ENCODE measurements at regions not wholly inside any gene's neighbourhood (a gene's known extent, or its start where the extent isn't known, plus 50 kb on each side); places are given as distances from the start of the nearest gene placed in this dataset.

- intact Hi-C loops (cut with micrococcal nuclease): no loop called here
- WGBS (ENCODE audit: insufficient coverage): no CpG with 5 or more reads among the region's 1 CpG
- POLR2A ChIA-PET: no interaction called here
- Mint-ChIP-seq H3K4me3 (no peak overlapping the region), H3K4me1 (no peaks in the 10 kb centered on the region), H3K9me3 (ENCODE audit: insufficient read depth) (no peaks in the 10 kb centered on the region), H3K27me3 (no peaks in the 10 kb centered on the region), H3K27ac (no peak overlapping the region)
- no peak for ATAC-seq (ENCODE audit: low read depth)
- H3K4me1 ChIP-seq (ENCODE audit: control insufficient read depth in 2 of 2, insufficient read depth in 2 of 2, low read length in 2 of 2): no peaks in the 10 kb centered on the region
- H3K9me3 ChIP-seq (ENCODE audit: control extremely low read depth in 1 of 3, control insufficient read depth in 2 of 3, insufficient read depth in 1 of 3, low read length in 2 of 3): no peaks in the 10 kb centered on the region
- TF ChIP-seq CTCF (IDR thresholded peaks at IDR 0.05) (no peak), EZH2 (IDR thresholded peaks at IDR 0.05; ENCODE audit: borderline replicate concordance, insufficient read depth, low read depth, low read length, poor library complexity, severe bottlenecking) (no peak)
- H2AFZ ChIP-seq (ENCODE audit: insufficient read depth, low read depth, low read length, poor library complexity, severe bottlenecking): no peak overlapping the region
- H3K4me3 ChIP-seq (ENCODE audit: control extremely low read depth in 1 of 5, extremely low read depth in 1 of 5, insufficient read depth in 1 of 5, low read depth in 2 of 5, low read length in 4 of 5): no peak overlapping the region
- H3K9ac ChIP-seq (ENCODE audit: low read length): no peak overlapping the region
- no peaks in the 10 kb centered on the region for H3K79me2 ChIP-seq (ENCODE audit: control insufficient read depth, insufficient read depth, low read length)
- DNase-seq: no peak
- no peaks in the 10 kb centered on the region for H3K36me3 ChIP-seq (replicated peaks in 1 of 2; ENCODE audit: control extremely low read depth in 1 of 2, control insufficient read depth in 1 of 2, extremely low read depth in 1 of 2, insufficient read depth in 2 of 2, low read length in 1 of 2)
- H4K20me1 ChIP-seq (ENCODE audit: control insufficient read depth, insufficient read depth, low read length, poor library complexity, severe bottlenecking): no peaks in the 10 kb centered on the region
- no peak overlapping the region for H3K4me2 ChIP-seq (replicated peaks; ENCODE audit: low read depth, low read length, poor library complexity, severe bottlenecking)
- no peaks in the 10 kb centered on the region for H3K27me3 ChIP-seq (replicated peaks in 1 of 4; ENCODE audit: control extremely low read depth in 1 of 4, control insufficient read depth in 3 of 4, insufficient read depth in 4 of 4, low read length in 3 of 4)
- H3K27ac ChIP-seq (ENCODE audit: low read length in 2 of 2): no peak overlapping the region
- CTCF ChIA-PET: no interaction called here
Observed at GRCh38 chr1:106754957-106755356, 301.5 kb upstream of the PRMT6 start.

GRCh38 chr1:106755682-106756406, 300.6 kb upstream of the PRMT6 start:
- Histone ChIP-seq H2AFZ (ENCODE audit: insufficient read depth, low read depth, low read length, poor library complexity, severe bottlenecking) (no peak overlapping the region), H3K9ac (ENCODE audit: low read length) (no peak overlapping the region), H3K9me3 (ENCODE audit: control extremely low read depth in 1 of 3, control insufficient read depth in 2 of 3, insufficient read depth in 1 of 3, low read length in 2 of 3) (no peaks in the 10 kb centered on the region), H3K27me3 (replicated peaks in 1 of 4; ENCODE audit: control extremely low read depth in 1 of 4, control insufficient read depth in 3 of 4, insufficient read depth in 4 of 4, low read length in 3 of 4) (no peaks in the 10 kb centered on the region), H3K4me2 (replicated peaks; ENCODE audit: low read depth, low read length, poor library complexity, severe bottlenecking) (no peak overlapping the region), H4K20me1 (ENCODE audit: control insufficient read depth, insufficient read depth, low read length, poor library complexity, severe bottlenecking) (no peaks in the 10 kb centered on the region), H3K4me1 (ENCODE audit: control insufficient read depth in 2 of 2, insufficient read depth in 2 of 2, low read length in 2 of 2) (no peaks in the 10 kb centered on the region), H3K36me3 (replicated peaks in 1 of 2; ENCODE audit: control extremely low read depth in 1 of 2, control insufficient read depth in 1 of 2, extremely low read depth in 1 of 2, insufficient read depth in 2 of 2, low read length in 1 of 2) (no peaks in the 10 kb centered on the region), H3K27ac (ENCODE audit: low read length in 2 of 2) (no peak overlapping the region), H3K4me3 (ENCODE audit: control extremely low read depth in 1 of 5, extremely low read depth in 1 of 5, insufficient read depth in 1 of 5, low read depth in 2 of 5, low read length in 4 of 5) (no peak overlapping the region), H3K79me2 (ENCODE audit: control insufficient read depth, insufficient read depth, low read length) (no peaks in the 10 kb centered on the region)
- TF ChIP-seq CTCF (IDR thresholded peaks at IDR 0.05) (no peak), EZH2 (IDR thresholded peaks at IDR 0.05; ENCODE audit: borderline replicate concordance, insufficient read depth, low read depth, low read length, poor library complexity, severe bottlenecking) (no peak)
- Mint-ChIP-seq H3K4me3 (no peak overlapping the region), H3K27me3 (no peaks in the 10 kb centered on the region), H3K4me1 (no peaks in the 10 kb centered on the region), H3K9me3 (ENCODE audit: insufficient read depth) (no peaks in the 10 kb centered on the region), H3K27ac (no peak overlapping the region)
- ATAC-seq (ENCODE audit: low read depth) (no peak), DNase-seq (no peak)
- no CpG with 5 or more reads among the region's 1 CpG for WGBS (ENCODE audit: insufficient coverage)
- intact Hi-C loops (cut with micrococcal nuclease): no loop called here
- CTCF ChIA-PET: no interaction called here
- POLR2A ChIA-PET: no interaction called here
